Stimulated activated effector memory CD8-positive, alpha-beta T cell treated with anti-CD3 and anti-CD28 coated beads, Interleukin-12 subunit alpha, Interleukin-12 subunit beta, amount 100 ng/mL, for 72 hours (primary cell): ENCODE measurements at regions not wholly inside any gene's neighbourhood (a gene's known extent, or its start where the extent isn't known, plus 50 kb on each side); places are given as distances from the start of the nearest gene placed in this dataset.

ENCODE experiments used
- ATAC-seq: fragments of 150-1000 bp; cut with Tn5 transposase; 2 replicates; pipeline ENCODE4 v1.10.0; 2021
- DNase-seq, 2 donors: peaks; one replicate each; pipeline ENCODE4 v3.0.0; 2021 to 2022; ENCODE audit warnings: low spot score in 2 of 2
- H3K27ac Mint-ChIP-seq: one replicate; pipeline ENCODE4 v1.8.0; 2022; ENCODE audit warnings: mild to moderate bottlenecking, mixed read lengths
- H3K36me3 Mint-ChIP-seq: one replicate; pipeline ENCODE4 v1.8.0; 2022; ENCODE audit warnings: mild to moderate bottlenecking, mixed read lengths
- H3K4me1 Mint-ChIP-seq: one replicate; pipeline ENCODE4 v1.8.0; 2022; ENCODE audit warnings: mixed read lengths
- H3K4me3 Mint-ChIP-seq: one replicate; pipeline ENCODE4 v1.8.0; 2022; ENCODE audit warnings: mild to moderate bottlenecking, mixed read lengths
- H3K9me3 Mint-ChIP-seq: one replicate; pipeline ENCODE4 v1.8.0; 2022; ENCODE audit warnings: mixed read lengths

DNA sequence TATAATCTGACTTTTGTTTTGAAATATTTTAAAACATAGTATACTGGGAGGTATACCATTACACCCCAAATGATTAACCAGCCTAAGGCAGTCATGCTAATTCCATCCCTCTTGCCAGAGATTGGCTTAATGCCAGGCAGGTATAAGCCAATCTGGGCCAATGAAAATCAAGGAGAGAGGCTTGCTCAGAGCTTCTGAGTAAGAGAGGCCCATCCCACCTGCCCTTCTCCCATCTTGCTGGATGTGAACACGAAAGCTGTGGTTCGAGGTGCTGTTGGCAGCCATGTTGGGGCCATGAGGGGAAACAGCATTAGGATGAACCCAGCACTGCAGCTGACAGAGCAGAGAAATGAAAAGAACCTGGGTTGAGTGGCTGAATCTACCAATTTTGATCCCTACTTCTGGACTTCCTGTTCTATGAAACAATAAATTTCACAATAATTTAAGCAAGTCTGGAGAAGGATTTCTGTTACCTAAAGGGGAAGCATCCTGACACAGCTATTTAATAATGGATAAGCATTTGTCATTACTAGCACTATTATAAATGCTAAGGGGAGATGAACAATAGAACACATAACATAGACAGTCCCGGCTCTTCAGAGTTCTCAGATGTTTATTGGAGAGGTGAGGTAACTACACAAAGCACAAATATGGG is 152.3 kb downstream of the CDC5L start:
- DNase-seq (no peak), ATAC-seq (no peak)
- Mint-ChIP-seq H3K36me3 (no peaks in the 10 kb centered on the region), H3K4me3 (no peak overlapping the region), H3K9me3 (no peaks in the 10 kb centered on the region), H3K27ac (no peak overlapping the region), H3K4me1 (no peaks in the 10 kb centered on the region)

GRCh38 chr6:44540881-44541280 is 153.4 kb downstream of the CDC5L start:
- no peaks in the 10 kb centered on the region for H3K36me3 Mint-ChIP-seq
- no peaks in the 10 kb centered on the region for H3K9me3 Mint-ChIP-seq
- no peak overlapping the region for H3K27ac Mint-ChIP-seq
- no peak for ATAC-seq
- H3K4me3 Mint-ChIP-seq, result no peak overlapping the region
- no peak for DNase-seq
- H3K4me1 Mint-ChIP-seq, result no peaks in the 10 kb centered on the region

DNA sequence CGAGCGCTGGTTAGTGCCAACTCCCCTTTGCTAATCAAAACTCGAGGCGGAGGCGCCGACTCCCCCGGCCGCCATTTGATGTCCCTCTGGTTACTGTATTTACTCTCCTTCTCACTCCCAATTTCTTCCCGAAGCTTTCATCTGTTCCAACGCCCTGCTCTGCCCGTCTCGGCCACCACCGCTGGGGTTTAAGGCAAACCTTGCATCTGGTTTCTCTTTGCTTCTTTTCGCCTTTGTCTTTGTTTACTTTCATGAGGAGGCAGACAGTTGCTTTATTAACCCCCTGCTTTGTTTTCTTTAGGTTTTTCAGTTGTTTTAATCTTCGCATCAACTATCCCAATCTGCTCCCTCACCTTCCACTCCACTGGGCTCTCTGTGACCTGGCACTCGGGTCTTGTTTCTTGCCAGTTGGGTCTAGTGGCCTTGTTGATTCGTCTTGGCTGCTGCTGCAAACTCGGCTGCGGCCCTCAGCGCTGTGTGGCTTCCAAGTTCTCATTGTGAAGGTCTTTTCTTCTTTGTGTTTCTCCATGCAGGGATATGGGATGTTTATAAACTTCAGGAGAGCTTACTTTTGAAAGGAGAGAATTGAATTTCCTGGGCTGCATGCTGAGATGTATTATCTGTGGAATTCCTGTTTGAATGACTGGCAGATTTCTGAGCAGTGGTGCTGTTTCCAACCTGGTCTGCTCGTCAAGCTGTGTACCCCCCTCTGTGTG is 155.1 kb downstream of the CDC5L start:
- Mint-ChIP-seq H3K27ac (no peak overlapping the region), H3K9me3 (no peaks in the 10 kb centered on the region), H3K36me3 (no peaks in the 10 kb centered on the region), H3K4me3 (no peak overlapping the region), H3K4me1 (no peaks in the 10 kb centered on the region)
- DNase-seq (no peak), ATAC-seq (no peak)

DNA sequence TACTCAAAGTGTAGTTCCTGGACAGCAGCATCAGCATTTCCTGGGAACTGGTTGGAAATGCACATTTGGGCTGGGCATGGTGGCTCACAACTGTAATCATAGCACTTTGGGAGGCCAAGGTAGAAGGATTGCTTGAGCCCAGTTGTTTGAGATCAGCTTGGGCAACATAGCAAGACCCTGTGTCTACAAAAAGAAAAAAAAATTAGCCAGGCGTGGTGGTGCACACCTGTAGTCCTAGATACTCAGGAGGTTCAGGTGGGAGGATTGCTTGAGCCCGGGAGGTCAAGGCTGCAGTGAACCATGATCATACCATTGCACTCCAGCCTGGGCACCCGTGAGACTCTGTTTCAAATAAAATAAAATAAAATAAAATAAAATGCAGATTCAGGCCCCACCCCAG is 156.2 kb downstream of the CDC5L start:
- Mint-ChIP-seq H3K27ac (no peak overlapping the region), H3K4me3 (no peak overlapping the region), H3K9me3 (no peaks in the 10 kb centered on the region), H3K4me1 (no peaks in the 10 kb centered on the region), H3K36me3 (no peaks in the 10 kb centered on the region)
- ATAC-seq (no peak), DNase-seq (no peak)

DNA sequence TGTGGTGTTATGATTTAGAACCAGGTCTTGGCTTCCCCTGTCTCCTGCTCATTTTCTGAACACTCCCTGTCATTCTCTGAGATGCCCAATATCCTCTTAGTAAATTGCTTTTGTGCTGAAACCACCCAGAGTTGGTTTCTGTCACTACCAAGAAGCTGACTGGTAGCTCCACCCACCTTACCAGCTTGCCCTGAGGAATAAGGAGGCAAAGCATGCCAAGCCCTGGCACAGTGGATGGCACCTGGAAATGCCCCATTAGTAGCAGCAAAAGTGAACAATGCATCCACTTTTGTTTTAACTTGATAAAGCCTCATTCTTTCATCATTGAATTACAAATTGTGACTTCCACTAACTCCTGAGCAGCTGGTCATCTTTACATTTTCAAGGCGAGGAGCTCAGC is 157.7 kb downstream of the CDC5L start:
- no peaks in the 10 kb centered on the region for H3K4me1 Mint-ChIP-seq
- no peak overlapping the region for H3K4me3 Mint-ChIP-seq

DNA sequence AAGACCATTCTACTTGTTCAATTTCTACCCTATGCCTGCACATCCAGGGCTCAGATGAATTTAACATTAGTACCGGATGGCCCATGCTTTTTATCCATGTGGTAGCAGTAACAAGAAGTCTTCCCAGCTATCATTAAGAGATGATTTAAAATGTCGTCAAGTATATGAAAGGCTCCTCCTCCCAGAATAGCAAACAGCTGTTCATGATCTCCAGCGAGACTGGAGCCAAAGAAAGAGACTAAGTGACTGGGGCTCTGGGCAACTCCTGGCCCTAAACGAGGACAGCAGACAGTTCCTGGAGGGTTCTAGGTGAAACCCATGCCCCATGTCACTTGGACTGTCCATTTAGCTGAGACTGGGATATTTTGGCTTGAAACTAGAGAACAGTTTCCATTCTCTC is 160.8 kb downstream of the CDC5L start:
- Mint-ChIP-seq H3K4me3 (no peak overlapping the region), H3K9me3 (no peaks in the 10 kb centered on the region), H3K27ac (no peak overlapping the region), H3K36me3 (no peaks in the 10 kb centered on the region), H3K4me1 (no peaks in the 10 kb centered on the region)
- no peak for DNase-seq
- ATAC-seq, result no peak

More for the DNA sequence above, 157.7 kb downstream of the CDC5L start:
- DNase-seq (no peak), ATAC-seq (no peak)
- Mint-ChIP-seq H3K36me3 (no peaks in the 10 kb centered on the region), H3K27ac (no peak overlapping the region), H3K9me3 (no peaks in the 10 kb centered on the region)

- ATAC-seq (no peak), DNase-seq (no peak)
- no peak overlapping the region for H3K27ac Mint-ChIP-seq
- no peaks in the 10 kb centered on the region for H3K36me3 Mint-ChIP-seq
- no peak overlapping the region for H3K4me3 Mint-ChIP-seq
- H3K4me1 Mint-ChIP-seq, result no peaks in the 10 kb centered on the region
- no peaks in the 10 kb centered on the region for H3K9me3 Mint-ChIP-seq
Measured at GRCh38 chr6:44549516-44549915, 162.0 kb downstream of the CDC5L start.

- no peaks in the 10 kb centered on the region for H3K36me3 Mint-ChIP-seq
- no peaks in the 10 kb centered on the region for H3K9me3 Mint-ChIP-seq
- ATAC-seq (no peak), DNase-seq (no peak)
- H3K27ac Mint-ChIP-seq, result no peak overlapping the region
- no peaks in the 10 kb centered on the region for H3K4me1 Mint-ChIP-seq
- no peak overlapping the region for H3K4me3 Mint-ChIP-seq
Measured at GRCh38 chr6:44554194-44554593, 166.7 kb downstream of the CDC5L start.

DNA sequence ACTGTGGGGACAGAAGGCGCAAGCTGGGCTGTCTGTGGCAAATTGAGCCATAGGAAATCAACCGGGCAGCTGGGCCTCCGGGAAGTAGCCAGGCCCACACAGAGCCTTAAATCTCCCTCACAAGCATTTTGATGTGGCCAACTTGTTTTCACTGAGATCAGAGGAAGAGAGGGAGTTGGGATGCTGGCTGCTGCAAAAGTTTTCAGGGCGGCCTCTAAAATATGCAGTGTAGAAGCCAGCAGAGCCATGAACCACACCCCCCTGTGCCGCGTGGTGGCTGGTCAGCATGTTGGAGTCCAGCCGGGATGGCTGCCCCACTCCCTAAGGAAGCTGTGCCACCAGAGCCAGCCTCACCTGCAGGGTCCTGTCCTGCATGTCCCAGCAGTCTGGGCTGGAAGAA is 167.4 kb downstream of the CDC5L start:
- Mint-ChIP-seq H3K4me1 (no peaks in the 10 kb centered on the region), H3K36me3 (no peaks in the 10 kb centered on the region), H3K4me3 (no peak overlapping the region), H3K27ac (no peak overlapping the region), H3K9me3 (no peaks in the 10 kb centered on the region)
- no peak for ATAC-seq
- no peak for DNase-seq

GRCh38 chr6:44556046-44556445 is 168.5 kb downstream of the CDC5L start:
- Mint-ChIP-seq H3K4me1 (no peaks in the 10 kb centered on the region), H3K36me3 (no peaks in the 10 kb centered on the region), H3K9me3 (no peaks in the 10 kb centered on the region), H3K27ac (no peak overlapping the region), H3K4me3 (no peak overlapping the region)
- DNase-seq, result no peak
- no peak for ATAC-seq

- Mint-ChIP-seq H3K27ac (no peak overlapping the region), H3K9me3 (no peaks in the 10 kb centered on the region), H3K36me3 (no peaks in the 10 kb centered on the region), H3K4me1 (peaks cover 15% of the 10 kb centered on the region), H3K4me3 (no peak overlapping the region)
- ATAC-seq, result no peak
- DNase-seq, result no peak
Measured at GRCh38 chr6:44558024-44558831, 170.7 kb downstream of the CDC5L start.

GRCh38 chr6:44558832-44559251 is 171.3 kb downstream of the CDC5L start:
- no peak for DNase-seq
- Mint-ChIP-seq H3K36me3 (no peaks in the 10 kb centered on the region), H3K27ac (no peak overlapping the region), H3K9me3 (no peaks in the 10 kb centered on the region), H3K4me3 (no peak overlapping the region), H3K4me1 (peaks cover 19% of the 10 kb centered on the region)
- no peak for ATAC-seq

- ATAC-seq (no peak), DNase-seq (no peak)
- Mint-ChIP-seq H3K36me3 (no peaks in the 10 kb centered on the region), H3K4me1 (peaks cover 19% of the 10 kb centered on the region), H3K9me3 (no peaks in the 10 kb centered on the region), H3K4me3 (no peak overlapping the region), H3K27ac (no peak overlapping the region)
Measured at GRCh38 chr6:44559486-44560270, 172.2 kb downstream of the CDC5L start.

GRCh38 chr6:44560458-44561059 is 173.1 kb downstream of the CDC5L start:
- Mint-ChIP-seq H3K27ac (no peak overlapping the region), H3K4me3 (no peak overlapping the region), H3K9me3 (no peaks in the 10 kb centered on the region), H3K36me3 (no peaks in the 10 kb centered on the region), H3K4me1 (peaks cover 19% of the 10 kb centered on the region)
- ATAC-seq (no peak), DNase-seq (no peak)
